ENCODE measurements at regions not wholly inside any gene's neighbourhood (a gene's known extent, or its start where the extent isn't known, plus 50 kb on each side); places are given as distances from the start of the nearest gene placed in this dataset.

DNA sequence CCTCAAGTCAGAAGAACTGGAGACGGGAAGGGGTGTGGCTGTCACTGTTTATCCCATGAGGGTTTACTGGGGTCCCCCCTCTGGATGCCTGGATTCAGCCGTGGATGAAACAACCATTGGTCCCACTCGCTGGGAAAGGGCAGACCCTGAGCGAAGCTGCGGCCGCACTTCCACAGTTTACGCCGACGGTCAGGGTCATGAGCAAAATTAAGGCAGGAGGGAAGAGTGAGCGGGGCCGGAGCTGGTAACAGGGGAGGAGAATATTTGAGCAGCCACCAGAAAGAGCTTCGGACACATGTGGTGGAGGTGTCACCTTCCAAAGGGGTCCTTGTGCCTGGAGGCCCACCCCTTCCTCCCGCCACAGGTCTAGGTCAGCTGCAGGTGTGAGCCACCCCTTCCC lies 344.9 kb downstream of the BRD1 start:
- no peak for DNase-seq (ENCODE audit: low read depth)

DNA sequence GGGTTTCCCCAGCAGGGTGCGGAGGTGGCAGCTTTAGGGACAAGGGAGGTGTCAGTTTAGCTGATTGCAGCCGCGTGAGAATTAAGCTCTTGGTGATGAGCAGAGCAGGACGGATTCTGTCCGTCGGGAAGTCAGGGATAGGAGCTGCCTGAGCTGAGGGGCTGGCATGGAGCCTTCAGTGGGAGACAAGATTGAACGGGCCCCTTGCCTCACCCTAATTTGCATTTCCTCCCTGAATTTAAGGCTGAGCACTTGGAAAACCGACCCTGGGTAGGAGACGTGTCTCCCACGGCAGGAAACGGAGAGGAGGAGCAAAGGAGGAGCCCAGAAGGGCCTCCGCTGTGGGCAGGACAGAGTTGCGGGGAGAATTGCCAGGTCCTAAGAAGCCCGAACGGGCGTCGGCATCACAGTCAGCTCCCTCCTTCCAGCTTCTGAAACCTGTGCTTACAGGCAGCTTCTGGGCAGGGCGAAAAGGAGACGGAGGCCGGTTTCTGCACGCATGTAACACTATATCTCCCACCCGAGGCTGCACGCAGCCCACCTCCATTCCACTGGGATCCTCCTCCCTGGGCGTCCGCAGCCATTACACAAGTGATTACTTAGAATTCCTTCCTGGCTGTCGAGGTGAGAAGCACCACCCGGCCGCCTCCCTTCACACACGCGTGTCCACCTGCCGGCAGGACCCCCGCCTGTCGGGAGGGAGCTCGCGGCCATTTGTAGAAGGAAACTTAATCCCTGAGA lies 345.8 kb downstream of the BRD1 start:
- DNase-seq (ENCODE audit: low read depth) = no peak

DNA sequence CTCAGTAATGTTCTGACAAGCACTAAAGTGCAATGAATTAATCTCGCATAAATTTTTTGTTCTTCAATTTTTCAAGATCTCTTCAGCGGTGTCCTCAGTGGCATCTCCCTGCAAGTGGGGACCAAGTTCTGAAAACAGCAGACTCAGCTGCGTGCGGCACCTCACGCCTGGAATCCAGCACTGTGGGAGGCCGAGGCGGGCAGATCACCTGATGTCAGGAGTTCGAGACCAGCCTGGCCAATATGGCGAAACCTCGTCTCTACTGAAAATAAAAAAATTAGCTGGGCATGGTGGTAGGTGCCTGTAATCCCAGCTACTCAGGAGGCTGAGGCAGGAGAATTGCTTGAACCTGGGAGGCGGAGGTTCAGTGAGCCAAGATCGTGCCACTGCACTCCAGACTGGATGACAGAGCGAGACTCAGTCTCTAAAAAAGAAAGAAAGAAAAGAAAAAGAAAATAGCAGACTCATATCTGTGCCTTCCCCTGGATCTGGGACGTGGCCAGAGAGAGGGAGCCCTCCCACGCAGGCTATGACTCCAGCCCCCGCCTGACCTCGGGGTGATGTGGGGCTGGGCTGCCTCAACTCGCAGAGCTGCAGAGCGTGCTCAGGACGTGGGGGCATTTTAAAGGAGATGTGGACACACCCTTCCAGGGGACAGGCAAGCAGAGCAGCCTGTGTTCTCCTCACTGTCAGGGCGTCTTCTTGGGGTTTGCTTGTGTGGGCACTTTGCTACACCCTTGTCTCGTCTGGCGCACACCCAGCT lies 346.6 kb downstream of the BRD1 start:
- DNase-seq (ENCODE audit: low read depth) = no peak

DNA sequence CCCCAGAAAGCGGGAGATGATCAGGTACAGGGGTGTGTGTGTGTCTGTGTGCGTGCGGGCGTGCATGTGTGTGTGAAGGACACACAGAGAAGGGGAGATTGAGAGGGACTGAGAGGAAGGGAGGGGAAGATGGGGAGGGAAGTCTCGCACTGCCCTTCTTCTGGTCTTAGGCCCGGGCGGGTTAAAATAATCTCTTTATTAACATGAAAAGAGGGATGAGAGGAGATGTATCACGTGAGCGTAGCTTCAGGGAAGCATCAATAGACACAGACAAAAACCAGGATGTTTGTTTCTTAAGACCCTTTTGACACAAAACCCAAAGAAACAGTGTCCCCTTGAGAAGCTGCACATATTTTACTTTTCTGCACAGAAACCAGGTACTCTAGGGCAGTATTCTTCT lies 347.3 kb downstream of the BRD1 start:
- no peak for DNase-seq (ENCODE audit: low read depth)

DNA sequence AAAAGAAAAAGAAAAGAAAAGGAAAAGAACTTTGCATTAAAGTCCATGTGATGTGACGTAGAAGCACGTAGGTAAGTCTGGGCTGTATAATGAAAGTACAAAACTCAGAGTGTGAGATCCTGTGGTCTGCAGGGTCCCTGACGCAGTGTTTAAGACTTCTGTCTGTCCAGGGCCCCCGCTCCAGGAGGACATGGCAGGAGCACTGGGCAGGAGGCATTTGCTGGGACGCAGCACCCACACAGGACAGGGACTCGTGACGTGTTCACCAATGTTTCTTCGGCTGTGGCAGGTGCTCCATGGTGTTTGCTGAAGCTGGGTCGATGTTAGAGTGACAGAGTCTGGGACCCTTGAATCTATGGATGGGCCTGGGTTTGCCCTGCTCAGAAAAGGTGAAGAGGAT lies 348.1 kb downstream of the BRD1 start:
- no peak for DNase-seq (ENCODE audit: low read depth)

DNA sequence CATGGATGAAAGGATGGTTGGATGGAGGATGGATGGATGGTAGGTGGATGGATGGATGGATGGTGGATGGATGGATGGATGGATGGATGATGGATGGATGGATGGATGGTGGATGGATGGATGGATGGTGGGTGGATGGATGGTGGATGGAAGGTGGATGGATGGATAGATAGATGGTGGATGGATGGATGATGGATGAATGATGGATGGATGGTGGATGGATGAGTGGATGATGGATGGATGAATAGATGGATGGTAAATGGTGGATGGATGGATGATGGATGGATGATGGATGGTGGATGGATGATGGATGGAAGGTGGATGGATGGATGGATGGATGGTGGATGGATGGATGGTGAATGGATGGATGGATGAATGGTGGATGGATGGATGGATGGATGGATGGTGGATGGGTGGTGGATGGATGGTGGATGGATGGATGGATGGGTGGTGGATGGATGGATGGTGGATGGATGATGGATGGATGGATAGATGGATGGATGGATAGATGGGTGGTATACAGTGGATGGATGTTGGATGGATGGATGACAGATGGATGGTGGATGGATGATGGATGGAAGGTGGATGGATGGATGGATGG lies 350.8 kb downstream of the BRD1 start:
- DNase-seq (ENCODE audit: low read depth) = no peak

DNA sequence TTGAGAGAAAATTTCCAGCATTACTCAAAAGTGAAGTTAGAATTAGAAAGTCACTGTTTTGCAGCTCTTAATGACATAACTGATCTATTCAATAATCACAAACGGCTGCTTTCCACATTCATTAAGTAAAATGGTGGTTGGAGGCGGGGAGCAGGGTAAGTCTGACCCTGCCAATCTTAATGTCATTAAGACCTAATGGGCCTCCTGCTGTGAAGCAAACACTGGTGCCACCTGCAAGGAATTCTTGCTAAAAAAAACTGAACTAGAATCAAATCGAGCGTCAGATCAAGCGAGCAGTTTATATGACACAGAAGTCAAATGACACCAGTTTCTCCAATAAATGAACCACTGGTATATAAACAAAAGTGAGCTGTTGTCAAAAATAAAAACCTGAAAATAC lies 351.5 kb downstream of the BRD1 start:
- no peak for DNase-seq (ENCODE audit: low read depth)

DNA sequence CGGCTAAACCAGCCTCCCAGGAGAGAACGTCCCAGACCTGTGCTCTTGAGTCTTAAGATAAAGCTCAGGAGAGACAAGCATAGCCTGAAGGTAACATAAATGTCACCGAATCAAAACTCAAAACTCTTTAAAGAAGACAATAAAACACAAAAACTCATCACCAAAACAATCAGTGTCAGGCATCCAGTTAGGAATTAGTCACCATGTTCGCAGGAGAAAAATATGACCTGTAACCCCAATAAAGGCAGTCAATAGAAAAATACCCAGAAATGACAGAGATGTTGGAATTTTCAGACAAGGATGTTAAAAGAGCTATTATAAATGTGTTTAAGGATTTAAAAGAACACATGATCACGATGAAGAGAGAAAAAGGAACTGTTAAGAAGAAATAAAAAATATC lies 352.4 kb downstream of the BRD1 start:
- no peak for DNase-seq (ENCODE audit: low read depth)

DNA sequence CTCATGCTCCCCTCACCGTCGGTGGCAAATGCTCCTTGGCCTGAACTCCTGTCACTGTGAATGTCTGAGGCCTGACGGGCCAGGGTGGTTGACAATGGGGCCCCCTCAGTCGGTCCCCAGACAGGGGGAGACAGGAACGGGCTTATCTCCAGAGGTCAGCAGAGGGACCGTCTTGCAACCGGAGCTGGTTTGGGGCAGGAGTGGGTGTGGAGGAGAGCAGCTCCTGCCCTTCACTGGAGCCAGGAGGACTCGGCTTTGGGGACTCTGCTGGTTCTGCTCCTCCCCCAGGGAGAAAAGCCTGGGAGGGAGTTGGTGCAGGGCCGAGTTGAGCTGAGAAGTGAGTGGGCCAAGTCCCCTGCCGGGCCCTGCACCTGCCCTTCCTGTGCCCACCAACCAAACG lies 354.4 kb downstream of the BRD1 start:
- no peak for DNase-seq (ENCODE audit: low read depth)

DNA sequence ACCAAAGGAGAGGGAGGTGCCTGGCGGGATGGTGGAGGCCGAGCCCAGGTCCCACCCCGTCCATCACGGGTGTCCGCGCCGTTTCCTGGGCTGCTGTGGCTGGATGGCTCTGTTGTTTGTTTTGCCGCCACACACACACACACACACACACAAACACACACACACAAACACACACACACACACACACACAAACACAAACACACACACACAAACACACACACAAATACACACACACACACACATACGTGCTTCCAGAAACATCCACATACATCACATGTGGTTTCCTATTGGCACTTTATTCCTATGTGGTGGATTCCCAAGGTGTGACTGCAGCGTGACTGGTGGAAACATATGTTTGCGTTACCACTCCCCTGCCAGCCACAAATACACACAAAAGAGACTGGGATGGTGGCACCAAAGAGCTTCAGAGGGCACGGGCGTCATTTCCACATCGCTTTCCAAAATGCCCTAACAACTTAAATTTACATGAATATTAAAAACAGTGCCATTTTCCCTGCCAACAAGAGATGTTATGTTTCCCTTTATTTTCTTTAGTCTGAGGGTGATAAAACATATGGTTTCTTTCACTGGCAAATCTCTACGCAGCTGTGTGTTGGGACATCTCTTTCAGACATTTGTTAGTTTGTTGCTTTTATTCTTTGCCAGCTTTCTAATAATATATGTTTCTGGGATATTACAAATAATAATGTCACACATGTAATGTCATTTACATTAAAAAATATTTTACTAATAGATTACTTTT lies 356.8 kb downstream of the BRD1 start:
- DNase-seq (ENCODE audit: low read depth) = no peak

DNA sequence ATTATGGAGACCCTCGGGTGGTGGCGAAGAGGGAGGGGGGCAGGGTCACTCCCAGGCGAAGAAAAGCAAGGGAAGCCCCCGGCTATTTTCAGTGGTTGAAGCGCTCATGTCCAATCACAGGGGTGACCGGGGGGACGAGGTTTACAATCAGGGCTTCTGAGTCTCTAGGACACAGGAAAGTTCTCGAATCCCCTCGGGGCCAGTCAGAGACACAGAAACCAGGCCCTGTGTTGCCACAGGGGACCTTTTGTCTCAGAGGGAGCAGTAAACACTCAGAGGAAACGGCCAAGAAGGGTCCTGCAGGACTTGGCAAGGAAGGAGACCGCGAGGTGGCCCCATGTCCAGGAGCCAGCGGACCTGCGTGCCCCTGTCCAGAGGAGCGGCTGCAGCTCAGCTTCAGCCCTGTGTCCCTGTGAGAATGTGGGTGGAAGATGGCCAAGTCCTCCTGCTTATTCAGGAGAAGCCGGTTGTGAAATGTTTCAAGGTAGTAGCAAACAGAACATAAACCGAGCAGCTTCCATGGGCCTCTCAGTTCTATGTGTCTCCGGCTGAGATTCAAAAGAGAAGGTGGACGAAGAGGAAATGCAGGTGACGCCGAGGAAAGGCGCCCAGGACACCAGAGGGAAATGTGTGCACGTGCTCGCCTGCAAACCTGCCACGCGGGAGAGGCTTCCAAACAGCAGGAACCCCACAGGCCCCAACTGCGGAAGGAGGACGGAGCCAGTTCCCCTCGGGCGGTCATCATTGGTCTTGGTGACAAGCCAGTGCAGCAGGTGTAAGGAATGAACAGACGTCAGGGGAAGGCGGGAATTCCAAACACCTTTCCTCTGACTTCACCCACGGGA lies 357.6 kb downstream of the BRD1 start:
- DNase-seq (ENCODE audit: low read depth) = no peak

DNA sequence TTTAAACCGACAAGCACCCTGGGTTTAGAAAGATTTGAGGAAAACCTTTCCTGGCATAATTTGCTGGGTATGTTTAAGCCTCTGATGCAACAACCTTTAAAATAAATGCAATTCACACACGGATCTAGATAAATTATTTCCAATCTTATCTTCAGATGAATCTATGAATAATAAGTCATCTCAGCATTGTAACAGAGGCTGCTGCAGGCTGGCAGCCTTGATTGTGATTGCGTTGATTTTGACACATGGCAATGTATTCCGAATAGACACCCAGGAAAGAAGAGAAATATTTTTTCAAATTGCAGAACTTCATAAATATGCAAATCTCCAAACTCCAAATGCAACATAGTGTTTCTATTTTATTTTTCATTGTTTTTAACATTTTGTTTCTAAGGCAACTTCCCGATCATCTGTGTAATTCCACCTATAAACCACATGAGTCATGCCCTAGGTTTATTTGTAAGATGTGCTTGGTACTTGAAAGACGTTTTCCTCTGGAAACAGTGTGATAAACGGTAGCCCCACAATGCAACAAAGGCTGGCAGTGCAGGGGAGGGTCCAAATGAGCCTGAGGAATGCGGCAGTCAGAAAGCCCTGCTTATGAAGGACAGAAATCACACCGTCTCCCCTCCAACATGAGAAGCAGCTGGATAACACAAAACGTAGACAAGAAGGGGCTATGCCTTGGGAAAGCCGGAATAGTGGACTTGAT lies 359.0 kb downstream of the BRD1 start:
- no peak for DNase-seq (ENCODE audit: low read depth)

DNA sequence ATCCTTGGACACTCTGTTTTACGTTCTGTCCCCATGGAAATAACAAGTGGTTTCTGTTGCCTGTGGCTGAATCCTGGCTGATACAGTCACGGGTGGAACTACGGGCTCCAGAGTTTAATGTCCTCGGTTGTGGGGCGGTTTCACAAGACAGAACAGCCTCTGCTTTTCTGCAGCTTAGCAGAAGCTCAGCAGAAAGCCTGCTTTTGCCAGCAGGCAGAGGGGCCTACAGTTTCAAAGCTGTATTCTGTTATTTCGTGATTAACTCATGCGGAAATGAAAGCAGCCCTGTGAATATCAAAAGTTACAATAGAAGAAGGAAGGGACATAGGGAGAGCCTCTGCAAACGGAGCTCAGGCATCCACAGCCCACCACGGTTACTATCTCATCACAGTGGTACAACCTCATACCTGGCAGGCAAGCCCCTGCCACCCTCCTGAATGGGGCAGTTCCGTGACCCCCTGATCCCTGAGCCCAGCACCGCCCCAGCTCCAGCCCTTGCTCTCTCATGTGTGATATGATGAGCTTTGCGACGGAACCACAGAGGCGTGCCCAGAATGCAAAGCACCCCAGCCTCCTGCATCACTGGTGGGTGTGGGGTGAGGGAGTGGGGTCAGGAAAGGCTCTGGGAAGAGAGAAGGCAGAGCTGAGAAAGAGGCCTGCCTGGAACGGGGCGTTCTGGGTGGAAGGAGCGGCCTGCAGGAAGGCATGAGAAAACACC lies 360.6 kb downstream of the BRD1 start:
- no peak for DNase-seq (ENCODE audit: low read depth)

DNA sequence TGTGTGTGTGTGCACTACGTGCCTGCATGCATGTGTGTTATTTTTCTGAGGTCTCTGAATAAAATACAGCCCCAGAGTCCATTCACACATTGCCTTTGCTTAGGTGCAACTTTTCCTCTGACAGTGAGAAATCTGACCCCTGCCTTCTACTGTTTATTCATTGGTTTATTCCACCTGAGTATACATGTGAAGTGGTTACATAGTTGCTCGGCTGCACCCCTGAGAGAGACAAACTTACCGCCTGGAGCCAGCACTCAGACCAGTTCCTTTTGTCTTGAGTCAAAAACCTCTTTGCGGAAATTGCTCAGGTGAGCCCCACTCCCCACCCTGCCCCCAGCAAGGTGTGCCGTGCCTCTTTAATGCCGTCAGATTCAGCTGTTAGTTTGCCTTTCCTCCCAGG lies 363.6 kb downstream of the BRD1 start:
- DNase-seq (ENCODE audit: low read depth) = no peak

DNA sequence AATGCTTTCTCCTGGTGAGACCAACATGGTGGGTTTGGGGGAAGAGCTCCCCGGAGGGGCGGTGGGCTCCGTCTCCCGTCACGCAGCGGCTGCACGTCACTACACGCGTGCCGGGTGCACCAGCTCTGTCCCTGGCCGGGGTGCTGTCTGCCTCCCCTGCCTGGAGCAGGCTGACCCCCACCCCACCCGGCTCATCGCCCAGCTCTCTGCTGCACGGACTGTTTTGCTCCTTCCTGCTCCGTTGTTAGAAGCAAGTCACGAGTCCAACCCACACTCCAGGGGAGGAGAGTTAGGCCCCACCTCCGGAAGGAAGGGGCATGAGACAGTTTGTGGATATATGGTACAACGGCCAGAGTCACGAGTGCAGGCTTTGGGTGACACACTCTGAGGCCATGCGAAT lies 364.9 kb downstream of the BRD1 start:
- DNase-seq (ENCODE audit: low read depth) = no peak

DNA sequence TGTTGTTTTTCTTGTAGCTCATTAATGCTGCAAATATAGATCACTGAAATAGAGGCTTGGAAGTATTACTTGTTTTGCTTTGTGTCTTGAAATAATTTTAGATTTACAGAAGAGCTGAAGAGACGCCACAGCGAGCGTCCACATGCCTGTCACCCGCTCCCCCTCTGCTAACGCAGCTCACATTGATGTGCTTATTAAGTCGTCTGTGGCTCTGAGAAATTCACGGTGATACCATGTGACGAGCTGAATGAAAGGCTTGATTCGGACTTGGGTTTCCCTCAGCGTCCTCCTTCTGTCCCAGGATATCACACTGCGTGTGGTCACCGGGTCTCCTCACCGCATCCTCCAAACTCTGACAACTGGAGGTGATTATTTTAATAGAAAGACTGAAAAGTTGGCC lies 365.4 kb downstream of the BRD1 start:
- no peak for DNase-seq (ENCODE audit: low read depth)

DNA sequence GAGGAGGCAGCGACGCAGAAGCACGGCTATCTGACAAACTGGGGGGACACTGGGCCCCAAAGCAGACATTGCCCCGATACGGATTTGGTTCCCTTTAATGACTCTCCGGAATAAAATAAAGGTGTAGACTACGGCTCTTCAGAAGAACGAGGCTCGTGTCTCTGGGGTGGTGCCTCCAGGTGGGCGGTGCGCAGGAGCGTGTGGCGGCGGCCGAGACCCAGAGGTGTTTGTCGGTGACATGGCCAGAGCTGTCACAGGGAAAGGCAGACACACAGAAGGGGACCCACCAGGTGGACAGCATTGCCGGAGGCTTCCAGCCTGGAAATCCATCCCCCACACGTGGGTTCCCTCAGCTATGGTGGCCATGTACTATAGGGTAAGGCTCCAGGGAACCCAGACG lies 366.0 kb downstream of the BRD1 start:
- no peak for DNase-seq (ENCODE audit: low read depth)

DNA sequence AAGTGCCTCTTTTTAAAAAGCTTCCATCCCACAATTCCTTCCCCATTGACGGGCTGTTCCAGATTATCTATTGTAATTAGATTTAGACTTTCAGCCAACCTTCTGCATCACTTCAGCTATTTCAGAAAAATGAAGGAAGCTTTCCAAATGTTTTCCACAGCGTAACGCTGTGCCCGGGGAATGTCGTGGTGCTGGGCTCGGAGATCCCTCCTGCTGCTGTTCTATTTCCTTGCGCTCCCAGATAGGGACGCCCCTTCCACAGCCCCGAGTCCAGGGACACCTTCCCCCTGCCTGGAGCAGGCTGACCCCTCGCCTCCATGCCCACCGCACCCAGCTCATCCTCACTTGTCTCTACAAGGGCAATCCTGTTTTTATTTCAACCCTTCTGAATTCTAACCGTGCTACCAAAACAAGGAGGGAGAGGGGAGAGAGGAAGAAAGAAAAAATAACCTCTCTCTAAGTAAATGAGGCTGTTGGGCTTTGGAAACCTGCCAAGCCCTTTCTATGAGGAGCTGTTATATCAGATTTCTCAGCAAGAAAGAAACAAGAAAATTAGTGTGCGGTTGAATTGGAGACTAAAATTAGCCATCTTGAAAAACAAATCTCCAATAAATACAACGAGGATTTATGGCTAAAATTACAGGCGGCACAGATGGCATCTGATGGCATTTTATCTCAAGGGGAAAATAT lies 366.9 kb downstream of the BRD1 start:
- no peak for DNase-seq (ENCODE audit: low read depth)

DNA sequence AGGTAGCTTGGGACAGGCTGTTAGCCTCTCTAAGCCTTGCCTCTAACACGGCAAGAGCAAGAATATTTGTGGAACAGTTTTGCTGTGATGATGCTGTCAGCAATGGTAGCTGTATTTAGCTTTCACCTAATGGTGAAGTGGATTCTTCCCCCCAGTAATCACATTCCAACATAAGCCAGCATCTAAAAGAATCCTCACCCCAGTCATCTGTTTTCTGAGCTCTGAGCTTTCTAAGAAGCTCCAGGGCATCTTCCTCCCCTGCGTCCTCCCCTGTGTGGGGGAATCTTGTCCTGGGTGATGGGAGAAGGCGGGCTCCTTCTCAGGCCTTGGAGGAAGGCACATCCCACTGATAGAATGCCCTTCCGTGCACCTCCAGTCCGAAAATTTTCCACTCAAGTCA lies 367.6 kb downstream of the BRD1 start:
- DNase-seq (ENCODE audit: low read depth) = no peak

DNA sequence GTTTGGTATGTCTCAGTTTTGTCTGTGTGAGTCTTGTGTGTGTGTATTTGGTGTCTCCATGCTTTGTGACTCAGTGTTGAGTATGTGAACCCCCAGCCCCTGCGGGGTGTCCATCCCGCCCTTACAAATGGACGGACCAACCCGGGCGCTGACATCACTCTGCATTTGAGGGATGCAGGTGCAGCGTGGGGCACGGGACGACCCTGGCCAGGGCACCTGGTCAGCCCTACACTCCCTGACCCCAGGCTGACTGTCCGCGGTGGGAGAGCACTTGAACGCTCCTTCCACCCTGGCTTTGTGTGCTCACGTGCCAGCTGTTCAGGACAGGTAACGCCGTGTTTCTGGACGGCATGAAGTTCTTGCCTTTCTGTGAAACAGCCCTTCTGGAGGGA lies 369.0 kb downstream of the BRD1 start:
- DNase-seq (ENCODE audit: low read depth) = no peak
